ENCODE measurements at regions not wholly inside any gene's neighbourhood (a gene's known extent, or its start where the extent isn't known, plus 50 kb on each side); places are given as distances from the start of the nearest gene placed in this dataset.

DNA sequence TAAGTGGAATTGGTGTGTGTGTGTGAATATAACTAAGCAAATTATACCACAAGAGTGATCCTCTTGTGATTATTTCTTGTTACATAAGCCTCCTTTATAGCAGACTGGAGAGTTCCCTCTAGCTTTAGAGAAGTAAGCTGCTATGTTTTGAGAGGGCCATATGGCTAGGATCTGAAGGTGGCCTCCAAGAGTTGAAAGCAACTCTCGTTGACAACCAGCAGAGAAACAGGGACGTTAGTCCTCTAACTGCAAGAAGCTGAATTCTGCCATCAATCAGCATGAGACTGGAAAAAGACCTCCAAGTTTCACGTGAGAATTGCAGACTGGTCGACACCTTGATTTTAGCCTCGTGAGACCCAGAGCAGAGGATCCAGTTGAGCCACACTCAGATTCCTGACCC, 278.5 kb upstream of the ZNF717 start:
- no peak for DNase-seq (ENCODE audit: low spot score)

DNA sequence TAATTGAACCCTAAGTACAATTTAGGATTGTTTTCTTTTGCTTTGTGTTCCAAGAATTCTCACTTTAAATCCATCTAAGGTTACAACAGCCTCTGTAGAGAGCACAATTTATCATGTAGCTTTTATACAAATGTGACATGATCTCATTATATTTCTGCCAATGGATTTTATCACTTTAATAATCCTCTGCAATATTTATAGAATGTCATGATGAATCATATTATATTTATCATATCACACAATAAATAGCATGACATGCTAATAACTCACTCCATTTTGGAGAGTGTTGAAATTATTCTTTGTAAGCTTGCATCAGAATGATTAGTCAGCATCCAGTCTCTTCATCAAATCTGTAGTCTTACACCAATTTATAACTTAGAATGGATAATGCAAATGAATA, 280.6 kb upstream of the ZNF717 start:
- TF ChIP-seq, protein P1, sequence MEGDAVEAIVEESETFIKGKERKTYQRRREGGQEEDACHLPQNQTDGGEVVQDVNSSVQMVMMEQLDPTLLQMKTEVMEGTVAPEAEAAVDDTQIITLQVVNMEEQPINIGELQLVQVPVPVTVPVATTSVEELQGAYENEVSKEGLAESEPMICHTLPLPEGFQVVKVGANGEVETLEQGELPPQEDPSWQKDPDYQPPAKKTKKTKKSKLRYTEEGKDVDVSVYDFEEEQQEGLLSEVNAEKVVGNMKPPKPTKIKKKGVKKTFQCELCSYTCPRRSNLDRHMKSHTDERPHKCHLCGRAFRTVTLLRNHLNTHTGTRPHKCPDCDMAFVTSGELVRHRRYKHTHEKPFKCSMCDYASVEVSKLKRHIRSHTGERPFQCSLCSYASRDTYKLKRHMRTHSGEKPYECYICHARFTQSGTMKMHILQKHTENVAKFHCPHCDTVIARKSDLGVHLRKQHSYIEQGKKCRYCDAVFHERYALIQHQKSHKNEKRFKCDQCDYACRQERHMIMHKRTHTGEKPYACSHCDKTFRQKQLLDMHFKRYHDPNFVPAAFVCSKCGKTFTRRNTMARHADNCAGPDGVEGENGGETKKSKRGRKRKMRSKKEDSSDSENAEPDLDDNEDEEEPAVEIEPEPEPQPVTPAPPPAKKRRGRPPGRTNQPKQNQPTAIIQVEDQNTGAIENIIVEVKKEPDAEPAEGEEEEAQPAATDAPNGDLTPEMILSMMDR (IDR thresholded peaks at IDR 0.05; ENCODE audit: extremely low read depth, missing control alignments) = no peak
- no peak for DNase-seq (ENCODE audit: low spot score)

More for the DNA sequence above, 278.5 kb upstream of the ZNF717 start:
- TF ChIP-seq, protein P1 (IDR thresholded peaks at IDR 0.05; ENCODE audit: extremely low read depth, missing control alignments) = no peak

DNA sequence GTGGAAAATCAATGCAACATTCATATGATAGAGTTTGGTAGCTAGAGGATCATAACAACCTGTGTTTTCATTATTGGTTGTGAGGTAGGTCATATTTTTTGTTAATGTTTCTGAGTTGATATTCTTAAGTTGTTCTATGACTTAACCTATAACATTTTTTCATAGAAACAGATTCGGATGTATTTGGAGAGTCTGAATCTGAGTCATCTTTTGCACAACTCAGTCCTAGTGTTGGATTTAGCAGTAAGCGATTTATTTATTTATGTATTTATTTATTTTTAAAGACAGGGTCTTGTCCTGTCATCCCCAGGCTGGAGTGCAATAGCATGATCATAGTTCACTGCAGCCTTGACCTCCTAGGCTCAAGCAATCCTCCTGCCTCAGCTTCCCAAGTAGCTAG, 292.8 kb upstream of the ZNF717 start:
- no peak for DNase-seq (ENCODE audit: low spot score)
- TF ChIP-seq, protein P1 (IDR thresholded peaks at IDR 0.05; ENCODE audit: extremely low read depth, missing control alignments) = no peak

DNA sequence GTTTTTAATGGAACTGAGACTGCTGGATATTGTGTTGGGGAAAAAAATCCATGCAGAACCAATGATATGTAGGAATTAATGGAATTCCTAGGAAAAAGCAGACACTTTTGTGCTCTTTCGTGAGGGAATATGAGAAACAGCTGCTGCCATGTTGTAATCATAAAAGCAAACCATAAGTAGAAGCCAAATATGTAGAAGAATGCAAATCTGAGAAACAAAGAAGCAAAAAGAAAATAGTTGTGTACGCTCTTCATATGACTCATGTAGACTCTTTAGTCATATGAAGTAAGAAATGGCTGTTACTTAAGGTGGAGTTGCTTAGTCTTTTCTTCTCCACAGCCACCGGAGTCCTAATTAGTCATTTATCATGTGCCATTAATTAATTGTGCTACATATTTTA, 298.6 kb upstream of the ZNF717 start:
- no peak for DNase-seq (ENCODE audit: low spot score)
- TF ChIP-seq, protein P1 (IDR thresholded peaks at IDR 0.05; ENCODE audit: extremely low read depth, missing control alignments) = no peak

DNA sequence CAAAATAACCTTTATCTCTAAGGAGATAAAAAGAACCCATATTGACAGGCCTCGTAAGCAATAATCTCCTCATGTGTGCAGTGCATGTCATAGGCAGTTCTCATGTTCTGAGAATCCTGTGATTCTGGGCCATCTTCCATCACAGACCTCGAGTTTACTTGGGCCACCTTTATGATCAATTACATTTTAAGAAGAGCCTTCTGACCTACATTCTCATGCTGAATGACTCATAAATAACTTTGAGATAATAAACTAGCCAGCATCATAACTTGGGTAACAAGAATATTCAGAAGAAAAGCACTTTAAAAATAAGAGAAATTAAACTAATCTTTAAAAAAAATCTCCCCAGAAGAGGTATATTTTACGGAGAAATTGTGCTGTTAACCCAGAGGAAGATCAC, 310.7 kb upstream of the ZNF717 start:
- no peak for DNase-seq (ENCODE audit: low spot score)
- TF ChIP-seq, protein P1 (IDR thresholded peaks at IDR 0.05; ENCODE audit: extremely low read depth, missing control alignments) = no peak

DNA sequence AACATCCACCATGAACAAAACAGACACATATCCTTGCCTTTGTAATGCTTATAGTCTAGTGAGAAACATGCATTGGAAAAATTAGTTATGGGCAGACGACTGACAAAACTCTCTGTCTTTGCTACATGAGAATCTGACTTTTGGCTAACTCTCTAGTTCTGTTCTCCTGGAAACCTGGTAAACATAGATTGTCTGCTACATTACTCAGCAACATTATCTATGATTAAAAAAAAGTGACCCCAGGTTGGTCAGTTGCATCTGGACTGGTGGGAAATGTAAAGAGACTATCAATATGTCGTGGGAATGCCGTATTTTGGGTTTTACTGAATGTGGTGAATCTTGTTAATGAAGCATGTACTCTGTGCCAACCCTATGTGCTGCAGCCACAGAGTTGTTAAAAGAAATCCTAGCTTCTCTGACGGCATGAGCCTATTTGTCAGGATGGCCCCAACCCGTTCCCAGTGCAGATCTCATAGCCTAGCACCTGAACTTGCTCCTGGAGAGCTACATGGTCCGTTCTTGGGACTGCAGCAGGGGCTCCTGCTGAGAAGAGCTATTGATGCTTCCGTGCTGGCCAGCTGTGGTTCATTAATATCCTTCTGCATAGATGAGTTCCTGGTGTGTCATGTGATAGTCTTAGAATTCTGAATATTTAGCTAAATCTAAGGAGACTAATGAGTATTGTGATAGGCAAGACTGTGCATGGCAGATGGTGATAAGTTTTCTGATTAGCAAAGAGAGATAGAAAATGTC, 311.7 kb upstream of the ZNF717 start:
- DNase-seq (ENCODE audit: low spot score) = no peak
- TF ChIP-seq, protein P1 (IDR thresholded peaks at IDR 0.05; ENCODE audit: extremely low read depth, missing control alignments) = no peak

DNA sequence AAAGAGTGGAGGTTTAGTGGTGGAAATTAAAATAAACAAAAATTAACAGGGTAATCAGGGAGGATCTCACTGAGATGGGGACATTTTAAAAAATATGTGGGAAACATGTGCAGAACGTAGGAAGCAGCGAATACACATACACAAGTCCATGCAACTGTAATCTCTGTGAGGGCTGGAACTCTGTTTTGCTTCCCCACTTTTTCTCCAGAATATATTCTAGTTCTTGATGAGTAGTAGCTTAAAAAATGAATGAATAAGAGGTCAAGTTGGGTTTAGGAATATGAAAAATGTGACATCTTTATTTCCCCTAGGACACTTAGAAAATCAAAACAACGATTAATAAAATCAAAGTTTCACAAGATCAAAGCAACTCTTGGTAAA, 312.2 kb upstream of the ZNF717 start:
- no peak for DNase-seq (ENCODE audit: low spot score)
- TF ChIP-seq, protein P1 (IDR thresholded peaks at IDR 0.05; ENCODE audit: extremely low read depth, missing control alignments) = no peak

All from GM20000 (cell line).